Naive thymus-derived CD4-positive, alpha-beta T cell (primary cell): ENCODE measurements at regions not wholly inside any gene's neighbourhood (a gene's known extent, or its start where the extent isn't known, plus 50 kb on each side); places are given as distances from the start of the nearest gene placed in this dataset.

Experiments
- ATAC-seq: fragments of 150-1000 bp; cut with Tn5 transposase; 2 replicates; pipeline ENCODE4 v1.10.0; 2021; ENCODE audit warnings: mild to moderate bottlenecking, moderate library complexity
- CTCF ChIA-PET: fragments of 350-600 bp; sonication (Branson Sonifier 250); formaldehyde crosslinking; loops from one replicate; lab custom pipeline; 2021; ENCODE audit warnings: antibody characterized with exemption; lab: Charles Lee
- POLR2A ChIA-PET: fragments of 350-600 bp; sonication (Branson Sonifier 250); formaldehyde crosslinking; loops from one replicate; lab custom pipeline; 2021; ENCODE audit warnings: antibody characterized with exemption, inconsistent platforms; lab: Charles Lee
- DNase-seq, 9 donors: peaks; one replicate each; pipeline versions ENCODE4 v3.0.0 to v3.0.0-alpha.2; 2020 to 2022; ENCODE audit warnings: mixed read lengths in 1 of 9
- H3K27ac ChIP-seq: one replicate; pipeline ENCODE4 v1.7.0; 2013; ENCODE audit warnings: mild to moderate bottlenecking, low read depth, low read length, moderate library complexity
- H3K27me3 ChIP-seq, 2 donors: one replicate each; pipeline ENCODE4 v1.7.0; 2013; ENCODE audit warnings: low read length in 2 of 2, mild to moderate bottlenecking in 2 of 2, moderate library complexity in 2 of 2; ENCODE audit not compliant: control insufficient read depth in 2 of 2, insufficient read depth in 2 of 2
- H3K36me3 ChIP-seq, 3 experiments: 1 replicate in 2 of 3; 2 replicates in 1 of 3; pipeline ENCODE4 v1.7.0; 2013; ENCODE audit warnings: low read length in 3 of 3, mild to moderate bottlenecking in 3 of 3, moderate library complexity in 1 of 3; ENCODE audit not compliant: insufficient read depth in 3 of 3, control insufficient read depth in 2 of 3
- H3K4me1 ChIP-seq, 2 donors: one replicate each; pipeline ENCODE4 v1.7.0; 2013; ENCODE audit warnings: low read length in 2 of 2, mild to moderate bottlenecking in 2 of 2, moderate library complexity in 1 of 2; ENCODE audit not compliant: control insufficient read depth in 2 of 2, insufficient read depth in 2 of 2
- H3K4me3 ChIP-seq: 2 replicates; pipeline ENCODE4 v1.7.0; 2013; ENCODE audit warnings: mild to moderate bottlenecking, low read length
- H3K9me3 ChIP-seq, 3 experiments: 1 replicate in 2 of 3; 2 replicates in 1 of 3; pipeline ENCODE4 v1.7.0; 2013; ENCODE audit warnings: low read length in 3 of 3; ENCODE audit not compliant: control insufficient read depth in 2 of 3
- H3K27ac Mint-ChIP-seq, 9 donors: one replicate each; pipeline ENCODE4 v1.8.0; 2020 to 2022; ENCODE audit warnings: mixed read lengths in 9 of 9, mild to moderate bottlenecking in 8 of 9, moderate library complexity in 5 of 9, inconsistent platforms in 2 of 9
- H3K27me3 Mint-ChIP-seq, 5 donors: one replicate each; pipeline ENCODE4 v1.8.0; 2021 to 2022; ENCODE audit warnings: mixed read lengths in 5 of 5, mild to moderate bottlenecking in 1 of 5
- H3K36me3 Mint-ChIP-seq, 5 donors: one replicate each; pipeline ENCODE4 v1.8.0; 2020 to 2022; ENCODE audit warnings: mixed read lengths in 5 of 5, mild to moderate bottlenecking in 3 of 5, inconsistent platforms in 1 of 5
- H3K4me1 Mint-ChIP-seq, 7 donors: one replicate each; pipeline ENCODE4 v1.8.0; 2020 to 2022; ENCODE audit warnings: mixed read lengths in 7 of 7, mild to moderate bottlenecking in 3 of 7, inconsistent platforms in 1 of 7
- H3K4me3 Mint-ChIP-seq, 10 donors: one replicate each; pipeline ENCODE4 v1.8.0; 2020 to 2022; ENCODE audit warnings: mild to moderate bottlenecking in 10 of 10, mixed read lengths in 10 of 10, moderate library complexity in 6 of 10, inconsistent platforms in 2 of 10
- H3K9me3 Mint-ChIP-seq, 11 donors: one replicate each; pipeline ENCODE4 v1.8.0; 2020 to 2022; ENCODE audit warnings: mixed read lengths in 11 of 11, mild to moderate bottlenecking in 4 of 11, inconsistent platforms in 1 of 11, moderate library complexity in 1 of 11
- intact Hi-C, 2 donors: fragments of 100-400 bp; cut with micrococcal nuclease; formaldehyde crosslinking; loops; one replicate each; pipeline ENCODE4 v1.15.1; 2023

- ATAC-seq (no peak), DNase-seq (no peak)
- Histone ChIP-seq H3K27ac (no peak overlapping the region), H3K4me3 (no peak overlapping the region), H3K4me1 (no peaks in the 10 kb centered on the region), H3K9me3 (no peaks in the 10 kb centered on the region), H3K36me3 (no peaks in the 10 kb centered on the region), H3K27me3 (no peaks in the 10 kb centered on the region)
- Mint-ChIP-seq H3K9me3 (no peaks in the 10 kb centered on the region), H3K36me3 (no peaks in the 10 kb centered on the region), H3K4me1 (no peaks in the 10 kb centered on the region), H3K27me3 (peaks cover 0 to 8% (median 0%) of the 10 kb centered on the region in 5 donors), H3K4me3 (no peak overlapping the region), H3K27ac (no peak overlapping the region)
- POLR2A ChIA-PET: no interaction called here
- intact Hi-C loops: no loop called here
- CTCF ChIA-PET: no interaction called here
These were observed 311.1 kb downstream of the NR4A2 start for GRCh38 chr2:156021146-156022040.

GRCh38 chr2:156019341-156019740 lies 313.2 kb downstream of the NR4A2 start:
- H3K4me3 ChIP-seq: no peak overlapping the region
- H3K36me3 Mint-ChIP-seq: no peaks in the 10 kb centered on the region
- intact Hi-C loops: no loop called here
- ATAC-seq (no peak), DNase-seq (no peak)
- H3K36me3 ChIP-seq: no peaks in the 10 kb centered on the region
- H3K4me1 Mint-ChIP-seq: no peaks in the 10 kb centered on the region
- ChIA-PET CTCF (no interaction called here), POLR2A (no interaction called here)
- peaks cover 0 to 8% (median 0%) of the 10 kb centered on the region in 5 donors for H3K27me3 Mint-ChIP-seq
- no peak overlapping the region for H3K27ac ChIP-seq
- H3K27me3 ChIP-seq: no peaks in the 10 kb centered on the region
- no peaks in the 10 kb centered on the region for H3K4me1 ChIP-seq
- no peak overlapping the region for H3K27ac Mint-ChIP-seq
- no peak overlapping the region for H3K4me3 Mint-ChIP-seq
- no peaks in the 10 kb centered on the region for H3K9me3 ChIP-seq
- no peaks in the 10 kb centered on the region for H3K9me3 Mint-ChIP-seq

- H3K36me3 Mint-ChIP-seq: no peaks in the 10 kb centered on the region
- intact Hi-C loops: no loop called here
- Histone ChIP-seq H3K27me3 (no peaks in the 10 kb centered on the region), H3K4me3 (no peak overlapping the region), H3K9me3 (no peaks in the 10 kb centered on the region), H3K4me1 (no peaks in the 10 kb centered on the region), H3K27ac (no peak overlapping the region), H3K36me3 (no peaks in the 10 kb centered on the region)
- H3K27ac Mint-ChIP-seq: no peak overlapping the region
- no peaks in the 10 kb centered on the region for H3K4me1 Mint-ChIP-seq
- CTCF ChIA-PET: no interaction called here
- POLR2A ChIA-PET: no interaction called here
- H3K4me3 Mint-ChIP-seq: no peak overlapping the region
- no peak for ATAC-seq
- H3K27me3 Mint-ChIP-seq: peaks cover 0 to 14% (median 0%) of the 10 kb centered on the region in 5 donors
- DNase-seq: no peak
- H3K9me3 Mint-ChIP-seq: peaks cover 0 to 8% (median 0%) of the 10 kb centered on the region in 11 donors
These were observed 315.1 kb downstream of the NR4A2 start for GRCh38 chr2:156017341-156017885.

GRCh38 chr2:156009293-156009692 lies 323.2 kb downstream of the NR4A2 start:
- Mint-ChIP-seq H3K4me3 (no peak overlapping the region), H3K4me1 (no peaks in the 10 kb centered on the region), H3K36me3 (peaks cover 0 to 4% (median 0%) of the 10 kb centered on the region in 5 donors), H3K27me3 (peaks cover 0 to 6% (median 0%) of the 10 kb centered on the region in 5 donors), H3K27ac (no peak overlapping the region), H3K9me3 (peaks cover 0 to 17% (median 8%) of the 10 kb centered on the region in 11 donors)
- no peaks in the 10 kb centered on the region for H3K4me1 ChIP-seq
- H3K4me3 ChIP-seq: no peak overlapping the region
- no peak for ATAC-seq
- H3K9me3 ChIP-seq: no peaks in the 10 kb centered on the region
- no peaks in the 10 kb centered on the region for H3K27me3 ChIP-seq
- no peak overlapping the region for H3K27ac ChIP-seq
- no peak for DNase-seq
- POLR2A ChIA-PET: no interaction called here
- intact Hi-C loops: loop anchor here in 1 of 2 donors (10.0 kb wide), 1 partner anchor 576 kb away; no protein-coding TSS in a partner anchor
- CTCF ChIA-PET: no interaction called here
- no peaks in the 10 kb centered on the region for H3K36me3 ChIP-seq

- no peaks in the 10 kb centered on the region for H3K27me3 Mint-ChIP-seq
- H3K27me3 ChIP-seq: no peaks in the 10 kb centered on the region
- H3K9me3 ChIP-seq: no peaks in the 10 kb centered on the region
- no peak overlapping the region for H3K27ac Mint-ChIP-seq
- ATAC-seq (peak; percentile 16), DNase-seq (no peak)
- ChIA-PET POLR2A (no interaction called here), CTCF (no interaction called here)
- H3K4me1 ChIP-seq: no peaks in the 10 kb centered on the region
- peaks cover 0 to 15% (median 8%) of the 10 kb centered on the region in 11 donors for H3K9me3 Mint-ChIP-seq
- H3K4me1 Mint-ChIP-seq: no peaks in the 10 kb centered on the region
- H3K36me3 ChIP-seq: no peaks in the 10 kb centered on the region
- no peak overlapping the region for H3K4me3 ChIP-seq
- intact Hi-C loops: loop anchor here in 1 of 2 donors (10.0 kb wide), 1 partner anchor 578 kb away; no protein-coding TSS in a partner anchor
- H3K36me3 Mint-ChIP-seq: peaks cover 0 to 4% (median 0%) of the 10 kb centered on the region in 5 donors
- H3K4me3 Mint-ChIP-seq: no peak overlapping the region
- no peak overlapping the region for H3K27ac ChIP-seq
These were observed 325.6 kb downstream of the NR4A2 start for GRCh38 chr2:156006721-156007618.

GRCh38 chr2:156005999-156006712 lies 326.4 kb downstream of the NR4A2 start:
- H3K36me3 ChIP-seq: no peaks in the 10 kb centered on the region
- Mint-ChIP-seq H3K27me3 (no peaks in the 10 kb centered on the region), H3K4me1 (no peaks in the 10 kb centered on the region), H3K9me3 (peaks cover 0 to 15% (median 8%) of the 10 kb centered on the region in 11 donors), H3K36me3 (peaks cover 0 to 4% (median 0%) of the 10 kb centered on the region in 5 donors), H3K4me3 (no peak overlapping the region), H3K27ac (no peak overlapping the region)
- no peak overlapping the region for H3K27ac ChIP-seq
- intact Hi-C loops: loop anchor here in 1 of 2 donors (10.0 kb wide), 1 partner anchor 579 kb away; no protein-coding TSS in a partner anchor
- no peaks in the 10 kb centered on the region for H3K27me3 ChIP-seq
- H3K4me3 ChIP-seq: no peak overlapping the region
- H3K4me1 ChIP-seq: no peaks in the 10 kb centered on the region
- POLR2A ChIA-PET: no interaction called here
- CTCF ChIA-PET: interaction anchor here (0.6 kb wide), 1 partner anchor 46 kb away, joined by 4 read pairs; no protein-coding TSS in a partner anchor
- ATAC-seq: peak; percentile 18
- DNase-seq: peak in 1 of 9 donors; percentile 8
- no peaks in the 10 kb centered on the region for H3K9me3 ChIP-seq
